Peyer's patch (tissue), 4 donors: ENCODE measurements at regions not wholly inside any gene's neighbourhood (a gene's known extent, or its start where the extent isn't known, plus 50 kb on each side); places are given as distances from the start of the nearest gene placed in this dataset.

Source experiments
- POLR2A ChIP-seq, 2 donors: fragments of 450-650 bp; IDR thresholded peaks; one replicate each; pipeline ENCODE4 v1.5.1; 2017; ENCODE audit warnings: antibody characterized with exemption in 2 of 2, mild to moderate bottlenecking in 2 of 2, moderate library complexity in 2 of 2
- TF ChIP-seq, protein P1 (sequence below), 6 experiments: fragments of 450-650 bp in 4 of 6; fragments of 200-600 bp in 2 of 6; sonication (generic) in 1 of 6; IDR thresholded peaks; one replicate each; pipeline ENCODE4 v1.5.1; 2017 to 2019; ENCODE audit warnings: antibody characterized with exemption in 6 of 6, mild to moderate bottlenecking in 3 of 6, moderate library complexity in 1 of 6

DNA sequence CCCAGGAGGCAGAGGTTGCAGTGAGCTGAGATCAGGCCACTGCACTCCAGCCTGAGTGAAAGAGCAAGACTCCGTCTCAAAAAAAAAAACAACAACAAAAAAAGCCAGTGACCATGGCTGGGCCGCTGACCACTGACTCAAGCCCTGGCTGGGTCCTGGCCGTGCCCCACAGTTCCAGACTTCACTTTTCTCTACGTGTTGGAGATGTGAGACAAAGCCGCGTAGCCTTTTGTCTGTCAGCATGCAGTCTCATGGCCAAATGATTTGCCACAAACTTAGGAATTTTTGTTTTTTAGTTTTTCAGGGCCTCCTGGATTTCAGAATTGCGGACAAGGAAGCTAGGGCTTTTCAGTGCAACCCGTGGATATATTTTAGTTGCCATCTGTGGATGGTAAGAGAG lies 89.3 kb upstream of the CIBAR2 start:
- TF ChIP-seq, protein P1, sequence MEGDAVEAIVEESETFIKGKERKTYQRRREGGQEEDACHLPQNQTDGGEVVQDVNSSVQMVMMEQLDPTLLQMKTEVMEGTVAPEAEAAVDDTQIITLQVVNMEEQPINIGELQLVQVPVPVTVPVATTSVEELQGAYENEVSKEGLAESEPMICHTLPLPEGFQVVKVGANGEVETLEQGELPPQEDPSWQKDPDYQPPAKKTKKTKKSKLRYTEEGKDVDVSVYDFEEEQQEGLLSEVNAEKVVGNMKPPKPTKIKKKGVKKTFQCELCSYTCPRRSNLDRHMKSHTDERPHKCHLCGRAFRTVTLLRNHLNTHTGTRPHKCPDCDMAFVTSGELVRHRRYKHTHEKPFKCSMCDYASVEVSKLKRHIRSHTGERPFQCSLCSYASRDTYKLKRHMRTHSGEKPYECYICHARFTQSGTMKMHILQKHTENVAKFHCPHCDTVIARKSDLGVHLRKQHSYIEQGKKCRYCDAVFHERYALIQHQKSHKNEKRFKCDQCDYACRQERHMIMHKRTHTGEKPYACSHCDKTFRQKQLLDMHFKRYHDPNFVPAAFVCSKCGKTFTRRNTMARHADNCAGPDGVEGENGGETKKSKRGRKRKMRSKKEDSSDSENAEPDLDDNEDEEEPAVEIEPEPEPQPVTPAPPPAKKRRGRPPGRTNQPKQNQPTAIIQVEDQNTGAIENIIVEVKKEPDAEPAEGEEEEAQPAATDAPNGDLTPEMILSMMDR (IDR thresholded peaks at IDR 0.05) = no peak
- no peak for TF ChIP-seq POLR2A (IDR thresholded peaks at IDR 0.05)
